Caco-2 (cell line): ENCODE measurements at regions not wholly inside any gene's neighbourhood (a gene's known extent, or its start where the extent isn't known, plus 50 kb on each side); places are given as distances from the start of the nearest gene placed in this dataset.

ENCODE experiments used
- BruUV-seq: library from RNA; stranded (reverse); fragments of 400-500 nt; replicated peaks from 2 replicates; lab custom pipeline; 2021; lab: Mats Ljungman, UMichigan
- CTCF ChIA-PET: fragments of 300-600 bp; sonication (Branson Sonifier 250); formaldehyde crosslinking; loops from one replicate; lab custom pipeline; 2022; ENCODE audit warnings: antibody characterized with exemption; lab: Charles Lee
- POLR2A ChIA-PET: fragments of 300-600 bp; sonication (Branson Sonifier 250); formaldehyde crosslinking; loops from one replicate; lab custom pipeline; 2022; ENCODE audit warnings: antibody characterized with exemption; lab: Charles Lee
- DNase-seq, 2 experiments: peaks; one replicate each; pipeline versions ENCODE4 v3.0.0 to v3.0.0-alpha.2; 2020 to 2022
- H3K27me3 ChIP-seq: replicated peaks from 2 replicates; pipeline ENCODE4 v1.6.0; 2011; ENCODE audit warnings: low read length; ENCODE audit not compliant: control insufficient read depth, insufficient read depth
- H3K36me3 ChIP-seq: 2 replicates; pipeline ENCODE4 v1.5.1; 2011; ENCODE audit warnings: low read length; ENCODE audit not compliant: control insufficient read depth, insufficient read depth
- H3K4me1 ChIP-seq: fragments of 250-450 bp; sonication (Bioruptor Pico); 2 replicates; pipeline ENCODE4 v1.5.1; 2020; ENCODE audit warnings: mild to moderate bottlenecking
- H3K4me3 ChIP-seq: 2 replicates; pipeline ENCODE4 v1.5.1; 2011; ENCODE audit warnings: low read depth, mild to moderate bottlenecking, control low read depth, low read length
- H3K9me3 ChIP-seq: fragments of 250-450 bp; sonication (Bioruptor Pico); 2 replicates; pipeline ENCODE4 v1.5.1; 2020; ENCODE audit warnings: mild to moderate bottlenecking, moderate library complexity
- H3K27ac Mint-ChIP-seq: one replicate; pipeline ENCODE4 v1.8.0; 2022; ENCODE audit warnings: mixed read lengths; ENCODE audit not compliant: unreplicated experiment
- H3K27me3 Mint-ChIP-seq: one replicate; pipeline ENCODE4 v1.8.0; 2022; ENCODE audit warnings: mixed read lengths; ENCODE audit not compliant: insufficient read depth, unreplicated experiment
- H3K36me3 Mint-ChIP-seq: one replicate; pipeline ENCODE4 v1.8.0; 2022; ENCODE audit warnings: mild to moderate bottlenecking, mixed read lengths; ENCODE audit not compliant: insufficient read depth, unreplicated experiment
- H3K4me1 Mint-ChIP-seq: one replicate; pipeline ENCODE4 v1.8.0; 2022; ENCODE audit warnings: low read depth, mixed read lengths; ENCODE audit not compliant: unreplicated experiment
- H3K4me3 Mint-ChIP-seq: one replicate; pipeline ENCODE4 v1.8.0; 2022; ENCODE audit warnings: mild to moderate bottlenecking, moderate library complexity, mixed read lengths; ENCODE audit not compliant: unreplicated experiment
- H3K9me3 Mint-ChIP-seq: one replicate; pipeline ENCODE4 v1.8.0; 2022; ENCODE audit warnings: mixed read lengths; ENCODE audit not compliant: unreplicated experiment
- intact Hi-C: fragments of 100-400 bp; cut with micrococcal nuclease; formaldehyde crosslinking; loops from one replicate; pipeline ENCODE4 v1.10.0; 2022; ENCODE audit not compliant: unreplicated experiment
- TF ChIP-seq, protein P1 (sequence below), 2 experiments: fragments of 200-600 bp in 1 of 2; IDR thresholded peaks; 1 replicate in 1 of 2; 2 replicates in 1 of 2; pipeline versions ENCODE4 v1.5.1 to v1.8.0; 2011 to 2022; ENCODE audit warnings: antibody characterized with exemption in 1 of 2, control low read depth in 1 of 2, inconsistent platforms in 1 of 2, low read depth in 1 of 2, low read length in 1 of 2, mild to moderate bottlenecking in 1 of 2, moderate library complexity in 1 of 2; ENCODE audit not compliant: insufficient read depth in 1 of 2, severe bottlenecking in 1 of 2, unreplicated experiment in 1 of 2

- ChIA-PET CTCF (no interaction called here), POLR2A (no interaction called here)
- no peaks in the 10 kb centered on the region for H3K27me3 ChIP-seq
- no peaks in the 10 kb centered on the region for H3K27me3 Mint-ChIP-seq
- H3K36me3 Mint-ChIP-seq = no peaks in the 10 kb centered on the region
- H3K4me3 ChIP-seq = no peak overlapping the region
- no peak for DNase-seq
- no TSS peak for BruUV-seq
- H3K9me3 ChIP-seq = no peaks in the 10 kb centered on the region; the same call in 1 of the 2 replicates
- TF ChIP-seq, protein P1, sequence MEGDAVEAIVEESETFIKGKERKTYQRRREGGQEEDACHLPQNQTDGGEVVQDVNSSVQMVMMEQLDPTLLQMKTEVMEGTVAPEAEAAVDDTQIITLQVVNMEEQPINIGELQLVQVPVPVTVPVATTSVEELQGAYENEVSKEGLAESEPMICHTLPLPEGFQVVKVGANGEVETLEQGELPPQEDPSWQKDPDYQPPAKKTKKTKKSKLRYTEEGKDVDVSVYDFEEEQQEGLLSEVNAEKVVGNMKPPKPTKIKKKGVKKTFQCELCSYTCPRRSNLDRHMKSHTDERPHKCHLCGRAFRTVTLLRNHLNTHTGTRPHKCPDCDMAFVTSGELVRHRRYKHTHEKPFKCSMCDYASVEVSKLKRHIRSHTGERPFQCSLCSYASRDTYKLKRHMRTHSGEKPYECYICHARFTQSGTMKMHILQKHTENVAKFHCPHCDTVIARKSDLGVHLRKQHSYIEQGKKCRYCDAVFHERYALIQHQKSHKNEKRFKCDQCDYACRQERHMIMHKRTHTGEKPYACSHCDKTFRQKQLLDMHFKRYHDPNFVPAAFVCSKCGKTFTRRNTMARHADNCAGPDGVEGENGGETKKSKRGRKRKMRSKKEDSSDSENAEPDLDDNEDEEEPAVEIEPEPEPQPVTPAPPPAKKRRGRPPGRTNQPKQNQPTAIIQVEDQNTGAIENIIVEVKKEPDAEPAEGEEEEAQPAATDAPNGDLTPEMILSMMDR (IDR thresholded peaks at IDR 0.05; ENCODE audit: insufficient read depth in 1 of 2, low read depth in 1 of 2, low read length in 1 of 2, severe bottlenecking in 1 of 2, unreplicated experiment in 1 of 2) = no peak
- peaks cover 9% of the 10 kb centered on the region for H3K4me1 ChIP-seq
- H3K9me3 Mint-ChIP-seq = peaks cover 8% of the 10 kb centered on the region
- H3K36me3 ChIP-seq = no peaks in the 10 kb centered on the region
- no peaks in the 10 kb centered on the region for H3K4me1 Mint-ChIP-seq
- no peak overlapping the region for H3K27ac Mint-ChIP-seq
- intact Hi-C loops = no loop called here
- H3K4me3 Mint-ChIP-seq = no peak overlapping the region
These were observed 253.1 kb upstream of the PITRM1 start for GRCh38 chr10:3425716-3426115.

GRCh38 chr10:3425261-3425660, 252.7 kb upstream of the PITRM1 start:
- no TSS peak for BruUV-seq
- Mint-ChIP-seq H3K4me1 (no peaks in the 10 kb centered on the region), H3K9me3 (peaks cover 4% of the 10 kb centered on the region), H3K36me3 (no peaks in the 10 kb centered on the region), H3K4me3 (no peak overlapping the region), H3K27ac (no peak overlapping the region), H3K27me3 (no peaks in the 10 kb centered on the region)
- H3K9me3 ChIP-seq = no peaks in the 10 kb centered on the region; the same call in 1 of the 2 replicates
- H3K36me3 ChIP-seq = no peaks in the 10 kb centered on the region
- TF ChIP-seq, protein P1 (IDR thresholded peaks at IDR 0.05; ENCODE audit: insufficient read depth in 1 of 2, low read depth in 1 of 2, low read length in 1 of 2, severe bottlenecking in 1 of 2, unreplicated experiment in 1 of 2) = no peak
- no peak for DNase-seq
- H3K27me3 ChIP-seq = no peaks in the 10 kb centered on the region
- intact Hi-C loops = no loop called here
- H3K4me1 ChIP-seq = peaks cover 9% of the 10 kb centered on the region
- H3K4me3 ChIP-seq = no peak overlapping the region
- ChIA-PET CTCF (no interaction called here), POLR2A (no interaction called here)

DNA sequence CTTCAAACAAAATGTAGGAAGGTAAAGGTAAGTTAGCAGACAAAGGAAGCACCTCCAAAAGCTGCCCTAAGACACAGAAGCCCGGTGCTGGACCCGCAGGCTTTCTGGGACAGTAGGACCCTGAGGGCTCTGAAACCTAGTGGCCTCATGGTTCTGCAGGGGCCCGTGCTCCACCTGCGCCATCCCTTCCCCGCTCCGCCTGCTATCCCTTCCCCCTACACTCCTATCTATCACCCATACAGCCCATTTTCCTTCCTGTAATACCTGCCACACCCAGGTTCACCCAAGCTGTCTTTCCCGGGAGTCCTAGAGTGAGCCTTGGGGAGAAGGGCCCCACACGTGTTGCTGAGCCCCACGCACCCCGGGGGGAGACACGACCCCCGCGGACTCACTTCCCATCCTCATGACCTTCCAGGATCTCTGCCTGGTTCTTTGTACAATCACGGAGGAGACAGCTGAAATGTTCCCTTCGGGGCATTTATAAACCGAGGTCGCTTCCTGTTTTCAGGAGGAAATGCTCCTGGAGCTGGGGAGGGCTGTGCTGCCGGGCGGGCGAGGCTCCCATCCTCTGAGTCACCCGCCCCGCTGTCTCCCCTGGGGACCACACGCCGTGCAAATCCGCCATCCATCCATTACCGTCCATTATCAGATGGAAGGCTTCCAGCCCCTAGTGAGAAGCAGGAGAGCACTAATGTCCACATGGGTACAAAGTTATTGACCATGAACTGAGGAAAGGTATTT, 251.7 kb upstream of the PITRM1 start:
- peaks cover 6% of the 10 kb centered on the region for H3K9me3 Mint-ChIP-seq
- no peak overlapping the region for H3K4me3 Mint-ChIP-seq
- no TSS peak for BruUV-seq
- DNase-seq = no peak
- no peaks in the 10 kb centered on the region for H3K27me3 ChIP-seq
- H3K9me3 ChIP-seq = no peaks in the 10 kb centered on the region
- POLR2A ChIA-PET = no interaction called here
- H3K36me3 ChIP-seq = no peaks in the 10 kb centered on the region
- CTCF ChIA-PET = no interaction called here
- H3K4me3 ChIP-seq = no peak overlapping the region
- no peaks in the 10 kb centered on the region for H3K27me3 Mint-ChIP-seq
- H3K27ac Mint-ChIP-seq = no peak overlapping the region
- H3K36me3 Mint-ChIP-seq = no peaks in the 10 kb centered on the region
- H3K4me1 ChIP-seq = peaks cover 9% of the 10 kb centered on the region
- intact Hi-C loops = no loop called here
- TF ChIP-seq, protein P1 (IDR thresholded peaks at IDR 0.05; ENCODE audit: insufficient read depth in 1 of 2, low read depth in 1 of 2, low read length in 1 of 2, severe bottlenecking in 1 of 2, unreplicated experiment in 1 of 2) = no peak
- no peaks in the 10 kb centered on the region for H3K4me1 Mint-ChIP-seq
